ENCODE measurements at regions not wholly inside any gene's neighbourhood (a gene's known extent, or its start where the extent isn't known, plus 50 kb on each side); places are given as distances from the start of the nearest gene placed in this dataset.

- FAIRE-seq (no peak), DNase-seq (ENCODE audit: low spot score) (peak; percentile 31)
These were observed 516.6 kb upstream of the RGS18 start for GRCh38 chr1:191641420-191642260.

- DNase-seq (ENCODE audit: low spot score) (no peak), FAIRE-seq (no peak)
These were observed 515.2 kb upstream of the RGS18 start for GRCh38 chr1:191643060-191643459.

- DNase-seq (ENCODE audit: low spot score) (no peak), FAIRE-seq (peak; percentile 98)
These were observed 509.3 kb upstream of the RGS18 start for GRCh38 chr1:191648939-191649338.

GRCh38 chr1:191662051-191662450, 496.2 kb upstream of the RGS18 start:
- no peak for FAIRE-seq
- no peak for DNase-seq (ENCODE audit: low spot score)

- no peak for FAIRE-seq
- DNase-seq (ENCODE audit: low spot score) = no peak
These were observed 495.5 kb upstream of the RGS18 start for GRCh38 chr1:191662746-191663145.

- DNase-seq (ENCODE audit: low spot score) (no peak), FAIRE-seq (no peak)
These were observed 489.7 kb upstream of the RGS18 start for GRCh38 chr1:191668525-191668924.

GRCh38 chr1:191669629-191670028, 488.6 kb upstream of the RGS18 start:
- DNase-seq (ENCODE audit: low spot score) = no peak
- FAIRE-seq = no peak

GRCh38 chr1:191671236-191671635, 487.0 kb upstream of the RGS18 start:
- FAIRE-seq = no peak
- no peak for DNase-seq (ENCODE audit: low spot score)

GRCh38 chr1:191674626-191675179, 483.6 kb upstream of the RGS18 start:
- DNase-seq (ENCODE audit: low spot score) (no peak), FAIRE-seq (no peak)

- DNase-seq (ENCODE audit: low spot score) (no peak), FAIRE-seq (no peak)
These were observed 482.1 kb upstream of the RGS18 start for GRCh38 chr1:191675856-191676783.

GRCh38 chr1:191685669-191686068, 472.6 kb upstream of the RGS18 start:
- FAIRE-seq (no peak), DNase-seq (ENCODE audit: low spot score) (no peak)

GRCh38 chr1:191687721-191688120, 470.5 kb upstream of the RGS18 start:
- DNase-seq (ENCODE audit: low spot score) = no peak
- no peak for FAIRE-seq

- no peak for FAIRE-seq
- DNase-seq (ENCODE audit: low spot score) = no peak
These were observed 467.3 kb upstream of the RGS18 start for GRCh38 chr1:191690931-191691330.

- FAIRE-seq (no peak), DNase-seq (ENCODE audit: low spot score) (no peak)
These were observed 464.5 kb upstream of the RGS18 start for GRCh38 chr1:191693797-191694196.

- FAIRE-seq (no peak), DNase-seq (ENCODE audit: low spot score) (no peak)
These were observed 462.4 kb upstream of the RGS18 start for GRCh38 chr1:191695865-191696264.

GRCh38 chr1:191696354-191696753, 461.9 kb upstream of the RGS18 start:
- FAIRE-seq = no peak

GRCh38 chr1:191697556-191697955, 460.7 kb upstream of the RGS18 start:
- DNase-seq (ENCODE audit: low spot score) (no peak), FAIRE-seq (no peak)

More at GRCh38 chr1:191696354-191696753, 461.9 kb upstream of the RGS18 start:
- DNase-seq (ENCODE audit: low spot score) = no peak

- DNase-seq (ENCODE audit: low spot score) = no peak
- no peak for FAIRE-seq
These were observed 460.0 kb upstream of the RGS18 start for GRCh38 chr1:191698246-191698645.

GRCh38 chr1:191699343-191699742, 458.9 kb upstream of the RGS18 start:
- FAIRE-seq = no peak
- no peak for DNase-seq (ENCODE audit: low spot score)

- DNase-seq (ENCODE audit: low spot score) (no peak), FAIRE-seq (no peak)
These were observed 457.3 kb upstream of the RGS18 start for GRCh38 chr1:191700922-191701321.

- DNase-seq (ENCODE audit: low spot score) (no peak), FAIRE-seq (no peak)
These were observed 456.1 kb upstream of the RGS18 start for GRCh38 chr1:191702124-191702523.

- FAIRE-seq (no peak), DNase-seq (ENCODE audit: low spot score) (no peak)
These were observed 451.0 kb upstream of the RGS18 start for GRCh38 chr1:191707288-191707687.
